ENCODE measurements at regions not wholly inside any gene's neighbourhood (a gene's known extent, or its start where the extent isn't known, plus 50 kb on each side); places are given as distances from the start of the nearest gene placed in this dataset.

GRCh38 chr2:225837328-225837727 lies 437.8 kb downstream of the NYAP2 start:
- Histone ChIP-seq H3K36me3 (ENCODE audit: control insufficient read depth in 2 of 2, insufficient read depth in 1 of 2, low read length in 2 of 2) (no peaks in the 10 kb centered on the region), H3K4me3 (ENCODE audit: low read depth, low read length) (no peak overlapping the region), H3K9me3 (ENCODE audit: control insufficient read depth, insufficient read depth, low read depth, low read length) (no peaks in the 10 kb centered on the region), H3K4me1 (ENCODE audit: control insufficient read depth, insufficient read depth, low read length) (no peaks in the 10 kb centered on the region), H3K27ac (ENCODE audit: extremely low read depth, low read depth, low read length) (no peak overlapping the region)
- ChIA-PET CTCF (interaction anchor here (0.6 kb wide), 1 partner anchor 454 kb away, joined by 4 read pairs; no protein-coding TSS in a partner anchor), POLR2A (no interaction called here)
- no peak for TF ChIP-seq ZNF830 (tag by site-specific recombination; IDR thresholded peaks at IDR 0.05; ENCODE audit: low read depth)
- TF ChIP-seq ZNF654 (tag by site-specific recombination; IDR thresholded peaks at IDR 0.05; ENCODE audit: low read depth): no peak
- no peak for TF ChIP-seq MZF1 (tag by site-specific recombination; IDR thresholded peaks at IDR 0.05; ENCODE audit: borderline replicate concordance)
- no peak for TF ChIP-seq ZBTB1 (tag by site-specific recombination; IDR thresholded peaks at IDR 0.05)
- no peak for TF ChIP-seq PRDM6 (tag by site-specific recombination; IDR thresholded peaks at IDR 0.05)
- TF ChIP-seq ZNF146 (tag by site-specific recombination; IDR thresholded peaks at IDR 0.05): no peak
- TF ChIP-seq ZNF530 (tag by site-specific recombination; IDR thresholded peaks at IDR 0.05; ENCODE audit: low read depth): no peak
- no peak for TF ChIP-seq ZSCAN23 (tag by site-specific recombination; IDR thresholded peaks at IDR 0.05)
- no peak for TF ChIP-seq IKZF3 (tag by site-specific recombination; IDR thresholded peaks at IDR 0.05)
- TF ChIP-seq ZNF514 (tag by site-specific recombination; IDR thresholded peaks at IDR 0.05): no peak
- TF ChIP-seq AEBP2 (tag by site-specific recombination; IDR thresholded peaks at IDR 0.05; ENCODE audit: borderline replicate concordance): no peak
- TF ChIP-seq ZNF423 (tag by site-specific recombination; IDR thresholded peaks at IDR 0.05): no peak
- no peak for TF ChIP-seq ZNF350 (tag by site-specific recombination; IDR thresholded peaks at IDR 0.05)

GRCh38 chr2:225824748-225825449 lies 425.4 kb downstream of the NYAP2 start:
- POLR2A ChIA-PET: no interaction called here
- Histone ChIP-seq H3K4me3 (ENCODE audit: low read depth, low read length) (no peak overlapping the region), H3K36me3 (ENCODE audit: control insufficient read depth in 2 of 2, insufficient read depth in 1 of 2, low read length in 2 of 2) (no peaks in the 10 kb centered on the region), H3K4me1 (ENCODE audit: control insufficient read depth, insufficient read depth, low read length) (no peaks in the 10 kb centered on the region), H3K27ac (ENCODE audit: extremely low read depth, low read depth, low read length) (no peak overlapping the region), H3K9me3 (ENCODE audit: control insufficient read depth, insufficient read depth, low read depth, low read length) (no peaks in the 10 kb centered on the region)
- CTCF ChIA-PET: no interaction called here
- TF ChIP-seq ZBTB44 (tag by site-specific recombination; IDR thresholded peaks at IDR 0.05) (no peak), ZNF202 (tag by site-specific recombination; IDR thresholded peaks at IDR 0.05; ENCODE audit: borderline replicate concordance) (no peak)

- TF ChIP-seq ZNF350 (tag by site-specific recombination; IDR thresholded peaks at IDR 0.05): no peak
- no peak for TF ChIP-seq BCL6B (tag by site-specific recombination; IDR thresholded peaks at IDR 0.05)
- TF ChIP-seq ZNF544 (tag by site-specific recombination; IDR thresholded peaks at IDR 0.05): no peak
- CTCF ChIA-PET: interaction anchor here (0.7 kb wide), 1 partner anchor 392 kb away, joined by 3 read pairs; no protein-coding TSS in a partner anchor
- H3K27ac ChIP-seq (ENCODE audit: extremely low read depth, low read depth, low read length): no peak overlapping the region
- no peak overlapping the region for H3K4me3 ChIP-seq (ENCODE audit: low read depth, low read length)
- POLR2A ChIA-PET: no interaction called here
- H3K4me1 ChIP-seq (ENCODE audit: control insufficient read depth, insufficient read depth, low read length): no peaks in the 10 kb centered on the region
- H3K36me3 ChIP-seq (ENCODE audit: control insufficient read depth in 2 of 2, insufficient read depth in 1 of 2, low read length in 2 of 2): no peaks in the 10 kb centered on the region
- H3K9me3 ChIP-seq (ENCODE audit: control insufficient read depth, insufficient read depth, low read depth, low read length): no peaks in the 10 kb centered on the region
Measured at GRCh38 chr2:225821351-225821750, 421.8 kb downstream of the NYAP2 start.
